ENCODE measurements at regions not wholly inside any gene's neighbourhood (a gene's known extent, or its start where the extent isn't known, plus 50 kb on each side); places are given as distances from the start of the nearest gene placed in this dataset.

- no peak for DNase-seq
Observed at GRCh38 chr12:41737423-41737822, 407.3 kb downstream of the GXYLT1 start.

- no peak for DNase-seq
Observed at GRCh38 chr12:41736436-41736835, 408.2 kb downstream of the GXYLT1 start.

- DNase-seq, result no peak
Observed at GRCh38 chr12:41731691-41732090, 413.0 kb downstream of the GXYLT1 start.

GRCh38 chr12:41731061-41731460, 413.6 kb downstream of the GXYLT1 start:
- DNase-seq, result no peak

- no peak for DNase-seq
Observed at GRCh38 chr12:41724216-41724615, 420.5 kb downstream of the GXYLT1 start.

- no peak for DNase-seq
Observed at GRCh38 chr12:41719214-41719613, 425.5 kb downstream of the GXYLT1 start.

GRCh38 chr12:41715256-41715655, 429.4 kb downstream of the GXYLT1 start:
- DNase-seq, result no peak

- no peak for DNase-seq
Observed at GRCh38 chr12:41709463-41710285, 435.0 kb downstream of the GXYLT1 start.

GRCh38 chr12:41709012-41709411, 435.7 kb downstream of the GXYLT1 start:
- no peak for DNase-seq

- no peak for DNase-seq
Observed at GRCh38 chr12:41706376-41706775, 438.3 kb downstream of the GXYLT1 start.

- DNase-seq, result no peak
Observed at GRCh38 chr12:41701943-41702601, 442.6 kb downstream of the GXYLT1 start.

GRCh38 chr12:41700940-41701339, 443.7 kb downstream of the GXYLT1 start:
- no peak for DNase-seq

GRCh38 chr12:41699658-41700057, 445.0 kb downstream of the GXYLT1 start:
- no peak for DNase-seq

GRCh38 chr12:41697161-41697560, 447.5 kb downstream of the GXYLT1 start:
- DNase-seq, result no peak

GRCh38 chr12:41684997-41685396, 459.7 kb downstream of the GXYLT1 start:
- no peak for DNase-seq

- no peak for DNase-seq
Observed at GRCh38 chr12:41683513-41684240, 461.0 kb downstream of the GXYLT1 start.

GRCh38 chr12:41683023-41683422, 461.7 kb downstream of the GXYLT1 start:
- no peak for DNase-seq

GRCh38 chr12:41681898-41682297, 462.8 kb downstream of the GXYLT1 start:
- no peak for DNase-seq

- DNase-seq, result no peak
Observed at GRCh38 chr12:41680155-41680554, 464.5 kb downstream of the GXYLT1 start.

GRCh38 chr12:41663598-41664265, 475.6 kb downstream of the PDZRN4 start:
- no peak for DNase-seq

GRCh38 chr12:41661141-41661765, 473.1 kb downstream of the PDZRN4 start:
- DNase-seq, result no peak

GRCh38 chr12:41656454-41656853, 468.3 kb downstream of the PDZRN4 start:
- DNase-seq, result no peak

All from activated T-cell treated with anti-CD3 and anti-CD28 coated beads, Interleukin-2, amount 50 U/mL, for 1 hour (primary cell).